HCT116 (cell line): ENCODE measurements at regions not wholly inside any gene's neighbourhood (a gene's known extent, or its start where the extent isn't known, plus 50 kb on each side); places are given as distances from the start of the nearest gene placed in this dataset.

Experiments
- CEBPB ChIP-seq: IDR thresholded peaks from 2 replicates; pipeline ENCODE4 v1.6.1; 2012; ENCODE audit warnings: low read depth
- CTCF ChIP-seq, 3 experiments: fragments of 200-600 bp in 1 of 3; sonication (generic) in 1 of 3; IDR thresholded peaks in 2 of 3; conservative IDR thresholded peaks in 1 of 3; 2 replicates each; pipeline ENCODE4 v1.5.1; 2012 to 2017; ENCODE audit warnings: low read depth in 2 of 3, low read length in 2 of 3, antibody characterized with exemption in 1 of 3, borderline replicate concordance in 1 of 3, control low read depth in 1 of 3, mild to moderate bottlenecking in 1 of 3, mixed read lengths in 1 of 3, mixed run types in 1 of 3, moderate library complexity in 1 of 3; ENCODE audit not compliant: insufficient read depth in 1 of 3
- EZH2 ChIP-seq: fragments of 200-600 bp; sonication (generic); IDR thresholded peaks from 2 replicates; pipeline ENCODE4 v1.6.1; 2017; ENCODE audit warnings: antibody characterized with exemption, mixed run types
- EZH2phosphoT487 ChIP-seq: fragments of 200-600 bp; IDR thresholded peaks from 2 replicates; pipeline ENCODE4 v1.6.1; 2018; ENCODE audit warnings: antibody characterized with exemption, borderline replicate concordance
- FOSL1 ChIP-seq: IDR thresholded peaks from 2 replicates; pipeline ENCODE4 v1.6.1; 2012; ENCODE audit warnings: low read depth
- JUND ChIP-seq: IDR thresholded peaks from 2 replicates; pipeline ENCODE4 v1.6.1; 2012
- MAX ChIP-seq: IDR thresholded peaks from 2 replicates; pipeline ENCODE4 v1.6.1; 2012
- POLR2A ChIP-seq: IDR thresholded peaks from 2 replicates; pipeline ENCODE4 v1.7.0; 2011; ENCODE audit warnings: borderline replicate concordance; ENCODE audit not compliant: insufficient read depth, insufficient read length; ENCODE audit errors: extremely low read depth
- POLR2AphosphoS5 ChIP-seq: IDR thresholded peaks from 2 replicates; pipeline ENCODE4 v1.6.1; 2011; ENCODE audit warnings: mild to moderate bottlenecking, low read depth, low read length, moderate library complexity

- TF ChIP-seq CTCF (IDR thresholded peaks at IDR 0.05 in 2 of 3, conservative IDR thresholded peaks at IDR 0.05 in 1 of 3; ENCODE audit: borderline replicate concordance in 1 of 3, insufficient read depth in 1 of 3, low read depth in 2 of 3, low read length in 2 of 3) = no peak
- TF ChIP-seq POLR2A = no peak
- TF ChIP-seq JUND = no peak
- TF ChIP-seq POLR2AphosphoS5 = no peak
- TF ChIP-seq EZH2phosphoT487 = no peak
- no peak for TF ChIP-seq MAX
- no peak for TF ChIP-seq CEBPB
- no peak for TF ChIP-seq EZH2
- no peak for TF ChIP-seq FOSL1
Observed at GRCh38 chr20:39890697-39891096, 798.3 kb downstream of the MAFB start.
